ENCODE measurements at regions not wholly inside any gene's neighbourhood (a gene's known extent, or its start where the extent isn't known, plus 50 kb on each side); places are given as distances from the start of the nearest gene placed in this dataset.

- TF ChIP-seq, protein P1, sequence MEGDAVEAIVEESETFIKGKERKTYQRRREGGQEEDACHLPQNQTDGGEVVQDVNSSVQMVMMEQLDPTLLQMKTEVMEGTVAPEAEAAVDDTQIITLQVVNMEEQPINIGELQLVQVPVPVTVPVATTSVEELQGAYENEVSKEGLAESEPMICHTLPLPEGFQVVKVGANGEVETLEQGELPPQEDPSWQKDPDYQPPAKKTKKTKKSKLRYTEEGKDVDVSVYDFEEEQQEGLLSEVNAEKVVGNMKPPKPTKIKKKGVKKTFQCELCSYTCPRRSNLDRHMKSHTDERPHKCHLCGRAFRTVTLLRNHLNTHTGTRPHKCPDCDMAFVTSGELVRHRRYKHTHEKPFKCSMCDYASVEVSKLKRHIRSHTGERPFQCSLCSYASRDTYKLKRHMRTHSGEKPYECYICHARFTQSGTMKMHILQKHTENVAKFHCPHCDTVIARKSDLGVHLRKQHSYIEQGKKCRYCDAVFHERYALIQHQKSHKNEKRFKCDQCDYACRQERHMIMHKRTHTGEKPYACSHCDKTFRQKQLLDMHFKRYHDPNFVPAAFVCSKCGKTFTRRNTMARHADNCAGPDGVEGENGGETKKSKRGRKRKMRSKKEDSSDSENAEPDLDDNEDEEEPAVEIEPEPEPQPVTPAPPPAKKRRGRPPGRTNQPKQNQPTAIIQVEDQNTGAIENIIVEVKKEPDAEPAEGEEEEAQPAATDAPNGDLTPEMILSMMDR (IDR thresholded peaks at IDR 0.05), result no peak
- no peak for TF ChIP-seq POLR2AphosphoS5 (IDR thresholded peaks at IDR 0.05; ENCODE audit: insufficient read depth in 1 of 2, low read depth in 1 of 2)
Measured at GRCh38 chr2:181143790-181144300, 163.4 kb downstream of the UBE2E3 start.

Data from vagina (tissue), 2 donors.